ENCODE measurements at regions not wholly inside any gene's neighbourhood (a gene's known extent, or its start where the extent isn't known, plus 50 kb on each side); places are given as distances from the start of the nearest gene placed in this dataset.

GRCh38 chr5:174222891-174223290 lies 177.4 kb downstream of the NSG2 start:
- H3K4me1 ChIP-seq, result no peaks in the 10 kb centered on the region
- peaks cover 0 to 3% (median 0%) of the 10 kb centered on the region in 3 donors for H3K27me3 ChIP-seq
- no peak for TF ChIP-seq POLR2A (IDR thresholded peaks at IDR 0.05)
- TF ChIP-seq CTCF (IDR thresholded peaks at IDR 0.05 in 4 of 5, conservative IDR thresholded peaks at IDR 0.05 in 1 of 5), result no peak
- no peak for ATAC-seq
- DNase-seq, result no peak
- H3K36me3 ChIP-seq, result no peaks in the 10 kb centered on the region
- in situ Hi-C loops (cut with MboI; ENCODE audit: low sequenced_read_pairs in 4 of 4), result no loop called here
- no peak overlapping the region for H3K27ac ChIP-seq
- intact Hi-C loops (cut with DNase I; ENCODE audit: low total_unique reads), result no loop called here
- H3K4me3 ChIP-seq, result no peak overlapping the region
- H3K9me3 ChIP-seq, result peaks cover 0 to 2% (median 0%) of the 10 kb centered on the region in 3 donors

GRCh38 chr5:174223355-174223754 lies 177.8 kb downstream of the NSG2 start:
- H3K9me3 ChIP-seq, result no peaks in the 10 kb centered on the region
- H3K4me1 ChIP-seq, result no peaks in the 10 kb centered on the region
- no peak overlapping the region for H3K4me3 ChIP-seq
- no peak for TF ChIP-seq CTCF (IDR thresholded peaks at IDR 0.05 in 4 of 5, conservative IDR thresholded peaks at IDR 0.05 in 1 of 5)
- no peak for TF ChIP-seq POLR2A (IDR thresholded peaks at IDR 0.05)
- DNase-seq (no peak), ATAC-seq (no peak)
- in situ Hi-C loops (cut with MboI; ENCODE audit: low sequenced_read_pairs in 4 of 4), result no loop called here
- H3K27ac ChIP-seq, result no peak overlapping the region
- no peaks in the 10 kb centered on the region for H3K36me3 ChIP-seq
- intact Hi-C loops (cut with DNase I; ENCODE audit: low total_unique reads), result no loop called here
- peaks cover 0 to 3% (median 0%) of the 10 kb centered on the region in 3 donors for H3K27me3 ChIP-seq

- intact Hi-C loops (cut with DNase I; ENCODE audit: low total_unique reads), result no loop called here
- Histone ChIP-seq H3K27me3 (peaks cover 0 to 3% (median 0%) of the 10 kb centered on the region in 3 donors), H3K4me3 (no peak overlapping the region), H3K27ac (no peak overlapping the region), H3K36me3 (no peaks in the 10 kb centered on the region), H3K4me1 (no peaks in the 10 kb centered on the region), H3K9me3 (no peaks in the 10 kb centered on the region)
- DNase-seq, result no peak
- no peak for ATAC-seq
- in situ Hi-C loops (cut with MboI; ENCODE audit: low sequenced_read_pairs in 4 of 4), result no loop called here
- no peak for TF ChIP-seq POLR2A (IDR thresholded peaks at IDR 0.05)
- TF ChIP-seq CTCF (IDR thresholded peaks at IDR 0.05 in 4 of 5, conservative IDR thresholded peaks at IDR 0.05 in 1 of 5), result no peak
These were observed 183.6 kb downstream of the NSG2 start for GRCh38 chr5:174229068-174229467.

- Histone ChIP-seq H3K36me3 (no peaks in the 10 kb centered on the region), H3K4me3 (no peak overlapping the region), H3K4me1 (no peaks in the 10 kb centered on the region), H3K9me3 (no peaks in the 10 kb centered on the region), H3K27ac (no peak overlapping the region), H3K27me3 (peaks cover 0 to 3% (median 0%) of the 10 kb centered on the region in 3 donors)
- in situ Hi-C loops (cut with MboI; ENCODE audit: low sequenced_read_pairs in 4 of 4) (no loop called here), intact Hi-C loops (cut with DNase I; ENCODE audit: low total_unique reads) (no loop called here)
- DNase-seq, result no peak
- TF ChIP-seq POLR2A (IDR thresholded peaks at IDR 0.05) (no peak), CTCF (IDR thresholded peaks at IDR 0.05 in 4 of 5, conservative IDR thresholded peaks at IDR 0.05 in 1 of 5) (no peak)
- ATAC-seq, result no peak
These were observed 184.2 kb downstream of the NSG2 start for GRCh38 chr5:174229514-174230370.

Measured in gastrocnemius medialis (tissue), 4 donors.